Loucy (cell line): ENCODE measurements at regions not wholly inside any gene's neighbourhood (a gene's known extent, or its start where the extent isn't known, plus 50 kb on each side); places are given as distances from the start of the nearest gene placed in this dataset.

Experiments used
- H2AFZ ChIP-seq: fragments of 200-600 bp; sonication (generic); 2 replicates; pipeline ENCODE4 v1.6.0; 2016; ENCODE audit warnings: antibody characterized with exemption, mild to moderate bottlenecking, low read length, moderate library complexity
- H3F3A ChIP-seq: fragments of 200-600 bp; 2 replicates; pipeline ENCODE4 v1.6.0; 2016; ENCODE audit warnings: antibody characterized with exemption, low read depth, mild to moderate bottlenecking
- H3K27me3 ChIP-seq: fragments of 200-600 bp; sonication (generic); 2 replicates; pipeline ENCODE4 v1.6.1; 2014; ENCODE audit warnings: low read length, mild to moderate bottlenecking; ENCODE audit not compliant: insufficient read depth, poor library complexity, severe bottlenecking
- H3K36me3 ChIP-seq: fragments of 200-600 bp; sonication (generic); 2 replicates; pipeline ENCODE4 v1.6.1; 2016; ENCODE audit warnings: low read length; ENCODE audit not compliant: insufficient read depth
- H3K4me1 ChIP-seq: fragments of 200-600 bp; sonication (generic); 2 replicates; pipeline ENCODE4 v1.5.1; 2014; ENCODE audit warnings: low read length, mild to moderate bottlenecking; ENCODE audit not compliant: insufficient read depth, poor library complexity, severe bottlenecking
- H3K4me2 ChIP-seq: fragments of 200-600 bp; sonication (generic); 2 replicates; pipeline ENCODE4 v1.6.0; 2014; ENCODE audit warnings: antibody characterized with exemption, low read length, low read depth, mild to moderate bottlenecking; ENCODE audit not compliant: poor library complexity, severe bottlenecking
- H3K4me3 ChIP-seq: fragments of 200-600 bp; sonication (generic); 2 replicates; pipeline ENCODE4 v1.5.1; 2014; ENCODE audit warnings: low read length, mild to moderate bottlenecking, mixed read lengths; ENCODE audit not compliant: poor library complexity, severe bottlenecking
- H3K79me2 ChIP-seq: fragments of 200-600 bp; sonication (generic); 2 replicates; pipeline ENCODE4 v1.6.1; 2014; ENCODE audit warnings: low read length; ENCODE audit not compliant: insufficient read depth
- H3K9ac ChIP-seq: fragments of 200-600 bp; sonication (generic); 2 replicates; pipeline ENCODE4 v1.6.0; 2014; ENCODE audit warnings: mild to moderate bottlenecking, low read depth, low read length, moderate library complexity; ENCODE audit not compliant: poor library complexity, severe bottlenecking
- H3K9me2 ChIP-seq: fragments of 200-600 bp; sonication (generic); replicated peaks from 2 replicates; pipeline ENCODE4 v1.6.1; 2016; ENCODE audit warnings: low read depth, low read length, mixed read lengths
- H3K9me3 ChIP-seq: fragments of 200-600 bp; sonication (generic); 2 replicates; pipeline ENCODE4 v1.6.1; 2014; ENCODE audit warnings: mild to moderate bottlenecking, antibody characterized with exemption, low read length, low read depth; ENCODE audit not compliant: insufficient read depth
- H4K20me1 ChIP-seq: fragments of 200-600 bp; sonication (generic); 2 replicates; pipeline ENCODE4 v1.6.0; 2014; ENCODE audit warnings: antibody characterized with exemption, low read length, mild to moderate bottlenecking; ENCODE audit not compliant: insufficient read depth, poor library complexity, severe bottlenecking
- CTCF ChIP-seq: fragments of 200-600 bp; sonication (generic); conservative IDR thresholded peaks from 2 replicates; pipeline ENCODE4 v1.5.1; 2014; ENCODE audit warnings: mild to moderate bottlenecking, antibody characterized with exemption, low read length
- EZH2phosphoT487 ChIP-seq: fragments of 200-600 bp; IDR thresholded peaks from 2 replicates; pipeline ENCODE4 v1.6.1; 2018; ENCODE audit warnings: antibody characterized with exemption, mild to moderate bottlenecking, moderate library complexity, borderline replicate concordance

GRCh38 chr2:223545830-223546229 is 56.3 kb downstream of the SCG2 start:
- Histone ChIP-seq H3K4me2 (no peak overlapping the region), H3K36me3 (no peaks in the 10 kb centered on the region), H3K9me3 (peaks cover 5% of the 10 kb centered on the region; the same call in 1 of the 2 replicates), H3K9ac (no peak overlapping the region), H3K4me3 (no peak overlapping the region), H3K27me3 (no peaks in the 10 kb centered on the region), H3K79me2 (no peaks in the 10 kb centered on the region), H3K9me2 (no peaks in the 10 kb centered on the region), H2AFZ (no peak overlapping the region), H3F3A (no peaks in the 10 kb centered on the region), H3K4me1 (peaks cover 5% of the 10 kb centered on the region), H4K20me1 (no peaks in the 10 kb centered on the region)
- TF ChIP-seq CTCF (no peak), EZH2phosphoT487 (no peak)
